Transverse colon (tissue), 4 donors: ENCODE measurements at regions not wholly inside any gene's neighbourhood (a gene's known extent, or its start where the extent isn't known, plus 50 kb on each side); places are given as distances from the start of the nearest gene placed in this dataset.

ENCODE experiments used
- DNase-seq: peaks from one replicate; pipeline ENCODE4 v3.0.0-alpha.2; 2019
- H3K27ac ChIP-seq, 4 donors: fragments of 200-600 bp; sonication (generic); 2 replicates each; pipeline ENCODE4 v1.5.1; 2016 to 2018; ENCODE audit warnings: inconsistent platforms in 4 of 4
- H3K27me3 ChIP-seq: fragments of 200-600 bp; sonication (generic); 2 replicates; pipeline ENCODE4 v1.5.1; 2017; ENCODE audit warnings: inconsistent platforms
- H3K36me3 ChIP-seq, 4 donors: fragments of 200-600 bp; sonication (generic); 2 replicates each; pipeline ENCODE4 v1.5.1; 2017 to 2019; ENCODE audit warnings: inconsistent platforms in 4 of 4
- H3K4me1 ChIP-seq, 4 donors: fragments of 200-600 bp; sonication (generic); 2 replicates each; pipeline ENCODE4 v1.5.1; 2017 to 2020; ENCODE audit warnings: inconsistent platforms in 4 of 4
- H3K4me3 ChIP-seq, 4 donors: fragments of 200-600 bp; sonication (generic); 1 replicate in 1 of 4; 2 replicates in 3 of 4; pipeline versions ENCODE4 v1.5.1 to v1.6.1; 2017 to 2019; ENCODE audit warnings: inconsistent platforms in 4 of 4
- H3K9me3 ChIP-seq, 2 donors: fragments of 200-600 bp; sonication (generic); 2 replicates each; pipeline ENCODE4 v1.5.1; 2017 to 2019; ENCODE audit warnings: inconsistent platforms in 2 of 2
- EP300 ChIP-seq: sonication (generic); formaldehyde crosslinking; IDR thresholded peaks from one replicate; pipeline ENCODE4 v1.6.1; 2017; ENCODE audit warnings: antibody characterized with exemption, low read depth
- POLR2A ChIP-seq: fragments of 450-650 bp; IDR thresholded peaks from one replicate; pipeline ENCODE4 v1.6.1; 2016; ENCODE audit warnings: antibody characterized with exemption, mild to moderate bottlenecking, moderate library complexity
- POLR2AphosphoS5 ChIP-seq, 3 donors: sonication (generic); formaldehyde crosslinking; IDR thresholded peaks; one replicate each; pipeline ENCODE4 v1.6.1; 2016; ENCODE audit warnings: antibody characterized with exemption in 3 of 3
- WGBS, 2 donors: methylation state at CpG; one replicate each; pipeline ENCODE4 v1.1.5; 2018; ENCODE audit warnings: low coverage in 1 of 2; 5-methylcytosine and 5-hydroxymethylcytosine counted together
- in situ Hi-C, 4 donors: fragments of 200-750 bp; cut with MboI; loops; one replicate each; pipeline versions ENCODE4 v1.15.0 to v1.15.1; 2017; ENCODE audit warnings: low sequenced_read_pairs in 3 of 4, low pct_ligation_motif_present in 1 of 4, low pct_unique_long_range_greater_than_20kb in 1 of 4
- intact Hi-C: fragments of 100-400 bp; cut with DNase I; formaldehyde crosslinking; loops from one replicate; pipeline ENCODE4 v1.15.1; 2023; ENCODE audit warnings: low total_unique reads
- TF ChIP-seq, protein P1 (sequence below), 5 experiments: fragments of 200-600 bp in 3 of 5; fragments of 450-650 bp in 2 of 5; sonication (generic) in 3 of 5; IDR thresholded peaks; 1 replicate in 2 of 5; 2 replicates in 3 of 5; pipeline ENCODE4 v1.5.1; 2016 to 2017; ENCODE audit warnings: antibody characterized with exemption in 5 of 5, inconsistent platforms in 3 of 5, mild to moderate bottlenecking in 2 of 5, moderate library complexity in 1 of 5

DNA sequence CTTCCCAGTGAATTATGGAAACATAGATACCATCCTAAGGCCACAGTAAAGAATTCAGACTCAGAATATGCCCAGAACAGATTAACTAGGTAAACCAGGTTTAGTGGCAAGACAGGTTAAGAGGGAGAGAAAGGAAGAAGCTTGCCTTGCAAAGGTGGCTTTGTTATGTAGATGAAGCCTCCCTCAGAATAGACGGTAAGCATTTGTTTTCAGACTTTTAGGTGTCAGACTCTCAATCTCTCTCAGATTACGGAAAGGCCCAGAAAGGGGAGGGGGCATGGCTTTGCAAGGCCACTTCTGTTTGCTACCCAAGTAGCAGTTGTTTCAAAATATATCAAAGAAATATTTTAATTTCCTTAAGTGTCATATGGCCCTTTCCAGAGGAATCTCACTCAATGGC, 457.1 kb upstream of the BOD1L1 start:
- DNase-seq: no peak
- in situ Hi-C loops (no loop called here), intact Hi-C loops (no loop called here)
- Histone ChIP-seq H3K27ac (no peak overlapping the region), H3K4me3 (no peak overlapping the region), H3K9me3 (no peaks in the 10 kb centered on the region), H3K27me3 (no peaks in the 10 kb centered on the region), H3K36me3 (no peaks in the 10 kb centered on the region), H3K4me1 (no peaks in the 10 kb centered on the region)
- TF ChIP-seq POLR2AphosphoS5 (IDR thresholded peaks at IDR 0.05): no peak
- TF ChIP-seq EP300: no peak
- no peak for TF ChIP-seq POLR2A
- TF ChIP-seq, protein P1, sequence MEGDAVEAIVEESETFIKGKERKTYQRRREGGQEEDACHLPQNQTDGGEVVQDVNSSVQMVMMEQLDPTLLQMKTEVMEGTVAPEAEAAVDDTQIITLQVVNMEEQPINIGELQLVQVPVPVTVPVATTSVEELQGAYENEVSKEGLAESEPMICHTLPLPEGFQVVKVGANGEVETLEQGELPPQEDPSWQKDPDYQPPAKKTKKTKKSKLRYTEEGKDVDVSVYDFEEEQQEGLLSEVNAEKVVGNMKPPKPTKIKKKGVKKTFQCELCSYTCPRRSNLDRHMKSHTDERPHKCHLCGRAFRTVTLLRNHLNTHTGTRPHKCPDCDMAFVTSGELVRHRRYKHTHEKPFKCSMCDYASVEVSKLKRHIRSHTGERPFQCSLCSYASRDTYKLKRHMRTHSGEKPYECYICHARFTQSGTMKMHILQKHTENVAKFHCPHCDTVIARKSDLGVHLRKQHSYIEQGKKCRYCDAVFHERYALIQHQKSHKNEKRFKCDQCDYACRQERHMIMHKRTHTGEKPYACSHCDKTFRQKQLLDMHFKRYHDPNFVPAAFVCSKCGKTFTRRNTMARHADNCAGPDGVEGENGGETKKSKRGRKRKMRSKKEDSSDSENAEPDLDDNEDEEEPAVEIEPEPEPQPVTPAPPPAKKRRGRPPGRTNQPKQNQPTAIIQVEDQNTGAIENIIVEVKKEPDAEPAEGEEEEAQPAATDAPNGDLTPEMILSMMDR (IDR thresholded peaks at IDR 0.05): no peak
- 63 to 65% methylated on average over 2 of the region's 2 CpGs for WGBS, 2 donors

DNA sequence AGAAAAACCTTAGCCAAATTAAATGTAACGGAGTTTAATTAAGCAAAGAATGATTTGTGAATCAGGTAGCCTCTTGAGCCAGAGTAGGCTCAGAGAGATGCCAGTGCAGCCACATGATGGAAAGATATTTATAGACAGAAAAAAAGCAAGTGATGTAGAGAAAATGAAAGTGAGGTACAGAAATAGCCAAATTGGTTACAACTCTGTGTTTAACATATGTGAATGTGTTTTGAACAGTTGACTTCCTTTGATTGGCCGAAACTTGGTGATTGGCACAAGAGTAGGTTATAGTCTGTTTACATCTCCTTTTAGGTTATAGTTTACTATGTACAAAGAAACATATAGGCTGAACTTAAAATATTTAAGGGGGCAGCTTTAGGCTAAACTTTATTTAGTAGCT, 459.9 kb upstream of the BOD1L1 start:
- TF ChIP-seq EP300 (no peak), POLR2AphosphoS5 (IDR thresholded peaks at IDR 0.05) (no peak), POLR2A (no peak)
- TF ChIP-seq, protein P1 (IDR thresholded peaks at IDR 0.05): no peak
- intact Hi-C loops: no loop called here
- in situ Hi-C loops: no loop called here

DNA sequence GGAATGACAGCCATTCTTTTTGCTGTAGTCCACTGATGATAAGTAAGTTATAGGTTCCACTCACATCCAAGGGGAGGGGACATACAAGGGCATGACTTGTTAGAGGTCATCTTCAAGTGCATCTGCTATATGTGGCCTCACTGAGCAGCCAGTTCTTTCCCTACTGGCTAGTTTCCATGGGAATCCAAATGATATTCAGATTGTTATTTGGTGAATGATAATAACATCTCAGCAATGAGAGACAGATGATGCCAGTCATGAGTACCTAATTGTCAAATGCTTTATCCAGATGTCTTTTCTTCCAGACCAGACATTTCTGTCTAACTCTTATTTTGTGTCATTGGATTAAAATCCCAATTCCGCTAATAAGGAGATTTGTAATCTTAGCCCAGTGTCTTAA, 460.4 kb upstream of the BOD1L1 start:
- WGBS, 2 donors: 75 to 94% methylated on average over 1 of the region's 1 CpG
- no peak overlapping the region for H3K4me3 ChIP-seq
- intact Hi-C loops: no loop called here
- no peak overlapping the region for H3K27ac ChIP-seq
- no peak for DNase-seq
- no peaks in the 10 kb centered on the region for H3K4me1 ChIP-seq
- in situ Hi-C loops: no loop called here
- H3K27me3 ChIP-seq: no peaks in the 10 kb centered on the region
- H3K36me3 ChIP-seq: no peaks in the 10 kb centered on the region
- TF ChIP-seq POLR2AphosphoS5 (IDR thresholded peaks at IDR 0.05) (no peak), POLR2A (no peak), EP300 (no peak)
- TF ChIP-seq, protein P1 (IDR thresholded peaks at IDR 0.05): no peak
- H3K9me3 ChIP-seq: no peaks in the 10 kb centered on the region

More for the DNA sequence above, 459.9 kb upstream of the BOD1L1 start:
- 78% methylated on average over 2 of the region's 2 CpGs for WGBS, 2 donors
- H3K36me3 ChIP-seq: no peaks in the 10 kb centered on the region
- no peaks in the 10 kb centered on the region for H3K27me3 ChIP-seq
- no peaks in the 10 kb centered on the region for H3K4me1 ChIP-seq
- no peak overlapping the region for H3K27ac ChIP-seq
- H3K9me3 ChIP-seq: no peaks in the 10 kb centered on the region
- DNase-seq: no peak
- H3K4me3 ChIP-seq: no peak overlapping the region

DNA sequence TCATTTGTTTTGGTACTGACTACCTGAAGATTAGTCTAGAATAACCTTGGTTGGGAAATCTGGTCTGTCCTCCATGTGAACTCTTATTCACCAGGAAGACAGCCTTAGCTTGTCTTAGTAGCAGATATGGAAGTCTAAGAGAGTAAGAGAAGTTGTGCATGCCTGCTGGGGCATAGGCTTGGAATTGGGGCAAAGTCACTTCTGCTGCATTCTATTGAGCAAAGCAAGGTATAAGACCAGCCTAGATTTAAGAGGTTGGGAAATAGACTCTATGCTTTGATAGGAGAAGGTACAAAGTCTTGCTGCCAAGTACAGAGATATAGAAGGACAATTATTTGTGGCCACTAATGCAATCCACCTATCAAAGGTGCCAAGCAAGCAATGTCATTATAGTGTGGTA, 464.0 kb upstream of the BOD1L1 start:
- in situ Hi-C loops (no loop called here), intact Hi-C loops (no loop called here)
- H3K9me3 ChIP-seq: no peaks in the 10 kb centered on the region
- no peak for DNase-seq
- TF ChIP-seq EP300: no peak
- no peaks in the 10 kb centered on the region for H3K4me1 ChIP-seq
- no peak overlapping the region for H3K27ac ChIP-seq
- H3K36me3 ChIP-seq: no peaks in the 10 kb centered on the region
- no peaks in the 10 kb centered on the region for H3K27me3 ChIP-seq
- H3K4me3 ChIP-seq: no peak overlapping the region

DNA sequence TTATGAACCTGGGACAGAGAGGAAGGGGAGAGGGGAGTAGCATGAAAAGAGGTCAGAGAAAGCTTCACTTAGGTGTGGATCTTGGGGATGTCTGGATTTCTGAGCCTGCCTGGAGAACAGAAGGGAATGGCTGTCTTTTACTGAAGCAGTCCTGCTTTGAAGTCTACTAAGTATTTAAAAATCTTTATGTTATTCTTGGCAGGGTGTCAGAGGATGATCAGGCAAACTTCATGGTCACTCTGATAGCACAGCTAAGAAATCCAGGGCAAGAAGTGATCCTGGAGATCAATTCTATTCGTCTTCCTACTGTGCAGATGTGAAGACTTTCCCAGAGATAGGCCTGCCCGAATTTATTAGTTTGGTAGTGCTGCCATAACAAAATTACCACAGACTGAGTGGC, 464.4 kb upstream of the BOD1L1 start:
- Histone ChIP-seq H3K4me3 (no peak overlapping the region), H3K27me3 (no peaks in the 10 kb centered on the region), H3K27ac (no peak overlapping the region), H3K9me3 (no peaks in the 10 kb centered on the region), H3K4me1 (no peaks in the 10 kb centered on the region), H3K36me3 (no peaks in the 10 kb centered on the region)
- TF ChIP-seq EP300: no peak
- TF ChIP-seq, protein P1 (IDR thresholded peaks at IDR 0.05): no peak
- no peak for TF ChIP-seq POLR2AphosphoS5 (IDR thresholded peaks at IDR 0.05)
- no peak for TF ChIP-seq POLR2A
- WGBS, 2 donors: 62 to 85% methylated on average over 2 of the region's 2 CpGs
- in situ Hi-C loops (no loop called here), intact Hi-C loops (no loop called here)
- DNase-seq: no peak
